ENCODE measurements at regions not wholly inside any gene's neighbourhood (a gene's known extent, or its start where the extent isn't known, plus 50 kb on each side); places are given as distances from the start of the nearest gene placed in this dataset.

DNA sequence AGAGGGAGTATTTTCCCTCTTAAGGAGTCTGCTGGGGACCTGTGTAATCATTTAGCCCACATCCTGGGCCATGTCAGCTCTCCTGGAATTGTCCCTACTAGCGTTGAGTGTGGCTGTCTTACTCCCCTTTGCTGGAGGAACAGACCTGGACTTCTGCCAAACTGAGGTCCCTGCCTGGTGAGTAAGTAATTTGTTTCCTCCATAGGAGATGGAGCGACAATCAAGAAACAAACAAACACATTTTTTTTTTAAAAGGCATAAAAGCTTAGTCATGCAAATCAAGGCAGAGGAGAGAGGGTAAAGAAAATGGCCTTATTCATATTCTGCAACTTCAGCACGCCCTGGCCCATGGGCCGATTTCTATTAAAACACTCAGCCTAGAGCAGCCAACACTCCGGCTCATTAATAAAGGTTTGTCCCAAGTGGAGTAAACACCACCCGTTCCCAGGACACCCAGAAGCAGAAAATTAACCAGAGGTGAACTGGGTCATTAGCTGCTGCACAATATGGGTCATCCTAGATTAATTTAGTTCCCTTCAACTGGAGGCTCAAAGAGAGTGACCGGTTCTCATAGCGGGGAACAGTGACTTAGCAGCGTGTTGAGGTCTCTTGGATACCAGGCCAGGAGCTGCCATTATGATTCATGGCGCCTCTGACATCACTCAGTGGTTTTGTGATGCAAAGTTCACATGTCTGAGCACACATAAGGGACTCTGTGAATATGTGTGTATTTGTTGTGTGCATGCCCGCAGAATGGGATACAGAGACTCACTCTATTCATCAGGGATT is 165.0 kb upstream of the SULF2 start:
- Histone ChIP-seq H3K4me3 (ENCODE audit: low read length) (no peak overlapping the region), H3K9ac (ENCODE audit: low read length) (no peak overlapping the region), H3K79me2 (ENCODE audit: low read length) (no peaks in the 10 kb centered on the region), H3K36me3 (replicated peaks; ENCODE audit: low read depth, low read length) (no peaks in the 10 kb centered on the region), H3K9me3 (ENCODE audit: insufficient read depth, low read length) (no peaks in the 10 kb centered on the region), H3K4me2 (ENCODE audit: low read length) (no peak overlapping the region), H2AFZ (ENCODE audit: low read depth, low read length) (no peak overlapping the region), H4K20me1 (ENCODE audit: insufficient read depth, low read length) (no peaks in the 10 kb centered on the region), H3K27me3 (ENCODE audit: low read depth, low read length) (peaks cover 56% of the 10 kb centered on the region), H3K4me1 (ENCODE audit: low read length) (peaks cover 17% of the 10 kb centered on the region), H3K27ac (ENCODE audit: low read length) (no peak overlapping the region)
- TF ChIP-seq, protein P1, sequence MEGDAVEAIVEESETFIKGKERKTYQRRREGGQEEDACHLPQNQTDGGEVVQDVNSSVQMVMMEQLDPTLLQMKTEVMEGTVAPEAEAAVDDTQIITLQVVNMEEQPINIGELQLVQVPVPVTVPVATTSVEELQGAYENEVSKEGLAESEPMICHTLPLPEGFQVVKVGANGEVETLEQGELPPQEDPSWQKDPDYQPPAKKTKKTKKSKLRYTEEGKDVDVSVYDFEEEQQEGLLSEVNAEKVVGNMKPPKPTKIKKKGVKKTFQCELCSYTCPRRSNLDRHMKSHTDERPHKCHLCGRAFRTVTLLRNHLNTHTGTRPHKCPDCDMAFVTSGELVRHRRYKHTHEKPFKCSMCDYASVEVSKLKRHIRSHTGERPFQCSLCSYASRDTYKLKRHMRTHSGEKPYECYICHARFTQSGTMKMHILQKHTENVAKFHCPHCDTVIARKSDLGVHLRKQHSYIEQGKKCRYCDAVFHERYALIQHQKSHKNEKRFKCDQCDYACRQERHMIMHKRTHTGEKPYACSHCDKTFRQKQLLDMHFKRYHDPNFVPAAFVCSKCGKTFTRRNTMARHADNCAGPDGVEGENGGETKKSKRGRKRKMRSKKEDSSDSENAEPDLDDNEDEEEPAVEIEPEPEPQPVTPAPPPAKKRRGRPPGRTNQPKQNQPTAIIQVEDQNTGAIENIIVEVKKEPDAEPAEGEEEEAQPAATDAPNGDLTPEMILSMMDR (IDR thresholded peaks at IDR 0.05; ENCODE audit: low read depth, low read length), result no peak
- no peak for TF ChIP-seq EZH2phosphoT487 (IDR thresholded peaks at IDR 0.05; ENCODE audit: low read depth)

DNA sequence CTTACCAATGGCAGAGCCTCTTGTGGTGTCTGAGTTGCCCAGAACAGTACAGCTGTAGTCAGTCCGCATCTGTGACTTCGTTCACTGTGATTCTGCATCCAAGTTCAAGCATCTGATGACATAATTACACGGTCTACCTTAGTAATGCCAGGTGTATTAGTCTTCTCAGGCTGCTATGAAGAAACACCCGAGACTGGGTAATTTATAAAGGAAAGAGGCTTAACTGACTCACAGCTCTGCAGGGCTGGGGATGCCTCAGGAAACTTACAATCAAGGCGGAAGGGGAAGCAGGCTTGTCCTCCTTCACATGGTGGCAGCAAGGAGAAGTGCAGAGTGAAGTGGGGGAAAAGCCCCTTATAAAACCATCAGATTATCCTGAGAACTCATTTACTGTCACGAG is 163.9 kb upstream of the SULF2 start:
- Histone ChIP-seq H3K9ac (ENCODE audit: low read length) (no peak overlapping the region), H3K4me1 (ENCODE audit: low read length) (peaks cover 23% of the 10 kb centered on the region), H3K4me2 (ENCODE audit: low read length) (no peak overlapping the region), H3K36me3 (replicated peaks; ENCODE audit: low read depth, low read length) (no peaks in the 10 kb centered on the region), H2AFZ (ENCODE audit: low read depth, low read length) (no peak overlapping the region), H3K4me3 (ENCODE audit: low read length) (no peak overlapping the region), H3K9me3 (ENCODE audit: insufficient read depth, low read length) (no peaks in the 10 kb centered on the region), H4K20me1 (ENCODE audit: insufficient read depth, low read length) (no peaks in the 10 kb centered on the region), H3K79me2 (ENCODE audit: low read length) (no peaks in the 10 kb centered on the region), H3K27ac (ENCODE audit: low read length) (no peak overlapping the region), H3K27me3 (ENCODE audit: low read depth, low read length) (peaks cover 60% of the 10 kb centered on the region)
- TF ChIP-seq, protein P1 (IDR thresholded peaks at IDR 0.05; ENCODE audit: low read depth, low read length), result no peak
- no peak for TF ChIP-seq EZH2phosphoT487 (IDR thresholded peaks at IDR 0.05; ENCODE audit: low read depth)

DNA sequence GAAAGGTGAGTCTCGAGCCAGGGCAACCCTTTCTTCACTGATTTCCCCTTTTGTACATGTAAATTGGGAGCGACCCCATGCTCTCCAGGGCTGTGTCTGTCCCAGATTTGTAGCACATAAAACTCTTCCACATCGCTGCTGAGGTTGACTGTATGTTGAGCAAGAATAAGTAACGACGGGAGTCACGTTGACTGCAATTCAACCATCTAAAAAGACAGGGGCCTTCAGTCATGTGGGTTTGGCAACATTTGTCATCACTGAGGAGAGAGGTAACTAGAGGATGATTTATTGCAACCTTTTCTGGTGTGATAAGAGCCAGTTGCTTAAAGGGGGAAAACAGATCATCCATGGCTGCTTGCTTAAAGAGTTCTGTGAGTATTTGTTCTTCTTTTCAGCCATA is 159.4 kb upstream of the SULF2 start:
- H3K27me3 ChIP-seq (ENCODE audit: low read depth, low read length), result peaks cover 63% of the 10 kb centered on the region
- no peaks in the 10 kb centered on the region for H4K20me1 ChIP-seq (ENCODE audit: insufficient read depth, low read length)
- no peak overlapping the region for H3K4me2 ChIP-seq (ENCODE audit: low read length)
- no peak overlapping the region for H3K4me3 ChIP-seq (ENCODE audit: low read length)
- no peaks in the 10 kb centered on the region for H3K9me3 ChIP-seq (ENCODE audit: insufficient read depth, low read length)
- H3K36me3 ChIP-seq (replicated peaks; ENCODE audit: low read depth, low read length), result no peaks in the 10 kb centered on the region
- H3K4me1 ChIP-seq (ENCODE audit: low read length), result peaks cover 23% of the 10 kb centered on the region
- no peaks in the 10 kb centered on the region for H3K79me2 ChIP-seq (ENCODE audit: low read length)
- H3K27ac ChIP-seq (ENCODE audit: low read length), result no peak overlapping the region
- TF ChIP-seq, protein P1 (IDR thresholded peaks at IDR 0.05; ENCODE audit: low read depth, low read length), result no peak
- TF ChIP-seq EZH2phosphoT487 (IDR thresholded peaks at IDR 0.05; ENCODE audit: low read depth), result no peak
- H2AFZ ChIP-seq (ENCODE audit: low read depth, low read length), result no peak overlapping the region
- H3K9ac ChIP-seq (ENCODE audit: low read length), result no peak overlapping the region

DNA sequence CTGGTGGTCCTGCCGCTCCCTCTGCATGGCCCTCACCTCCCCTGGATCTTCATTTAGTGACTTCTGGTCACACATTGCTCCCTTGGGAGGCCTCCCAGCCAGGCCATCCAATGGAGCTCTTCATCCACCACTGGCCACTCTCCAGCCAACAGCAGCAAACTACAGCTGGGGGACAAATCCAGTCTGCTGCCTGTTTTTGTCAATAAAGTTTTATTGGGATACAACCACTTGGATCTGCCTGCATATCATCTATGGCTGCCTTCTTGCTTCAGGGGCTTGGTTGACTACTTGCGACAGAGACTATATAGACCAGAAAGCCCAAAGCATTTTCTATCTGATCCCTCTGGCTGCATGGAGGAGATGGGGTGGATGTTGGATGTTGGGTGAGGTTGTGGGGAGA is 156.6 kb upstream of the SULF2 start:
- Histone ChIP-seq H3K4me1 (ENCODE audit: low read length) (peaks cover 19% of the 10 kb centered on the region), H3K79me2 (ENCODE audit: low read length) (no peaks in the 10 kb centered on the region), H3K9me3 (ENCODE audit: insufficient read depth, low read length) (no peaks in the 10 kb centered on the region), H3K36me3 (replicated peaks; ENCODE audit: low read depth, low read length) (no peaks in the 10 kb centered on the region), H4K20me1 (ENCODE audit: insufficient read depth, low read length) (no peaks in the 10 kb centered on the region), H3K27ac (ENCODE audit: low read length) (no peak overlapping the region), H3K9ac (ENCODE audit: low read length) (no peak overlapping the region), H3K27me3 (ENCODE audit: low read depth, low read length) (peaks cover 71% of the 10 kb centered on the region), H3K4me2 (ENCODE audit: low read length) (no peak overlapping the region), H3K4me3 (ENCODE audit: low read length) (no peak overlapping the region), H2AFZ (ENCODE audit: low read depth, low read length) (no peak overlapping the region)
- TF ChIP-seq, protein P1 (IDR thresholded peaks at IDR 0.05; ENCODE audit: low read depth, low read length), result no peak
- no peak for TF ChIP-seq EZH2phosphoT487 (IDR thresholded peaks at IDR 0.05; ENCODE audit: low read depth)
